Glutamatergic neuron (in vitro differentiated cells): ENCODE measurements at regions not wholly inside any gene's neighbourhood (a gene's known extent, or its start where the extent isn't known, plus 50 kb on each side); places are given as distances from the start of the nearest gene placed in this dataset.

Source experiments
- DNase-seq: peaks from one replicate; pipeline ENCODE4 v3.0.0; 2022
- H3K27ac Mint-ChIP-seq: one replicate; pipeline ENCODE4 v1.8.0; 2020; ENCODE audit warnings: mild to moderate bottlenecking, mixed read lengths, inconsistent platforms; ENCODE audit not compliant: unreplicated experiment
- H3K27me3 Mint-ChIP-seq: one replicate; pipeline ENCODE4 v1.8.0; 2020; ENCODE audit warnings: mild to moderate bottlenecking, moderate library complexity, mixed read lengths, inconsistent platforms; ENCODE audit not compliant: unreplicated experiment
- H3K36me3 Mint-ChIP-seq: one replicate; pipeline ENCODE4 v1.8.0; 2020; ENCODE audit warnings: mild to moderate bottlenecking, mixed read lengths, inconsistent platforms; ENCODE audit not compliant: unreplicated experiment
- H3K4me1 Mint-ChIP-seq: one replicate; pipeline ENCODE4 v1.8.0; 2020; ENCODE audit warnings: mild to moderate bottlenecking, low read depth, mixed read lengths, inconsistent platforms; ENCODE audit not compliant: unreplicated experiment
- H3K4me3 Mint-ChIP-seq: one replicate; pipeline ENCODE4 v1.8.0; 2020; ENCODE audit warnings: mild to moderate bottlenecking, mixed read lengths, inconsistent platforms; ENCODE audit not compliant: unreplicated experiment
- H3K9me3 Mint-ChIP-seq: one replicate; pipeline ENCODE4 v1.8.0; 2020; ENCODE audit warnings: mild to moderate bottlenecking, moderate library complexity, mixed read lengths, inconsistent platforms; ENCODE audit not compliant: unreplicated experiment
- TF ChIP-seq, protein P1 (sequence below): fragments of 200-600 bp; sonication (generic); IDR thresholded peaks from one replicate; pipeline ENCODE4 v1.5.0; 2021; ENCODE audit not compliant: partially characterized antibody, unreplicated experiment

DNA sequence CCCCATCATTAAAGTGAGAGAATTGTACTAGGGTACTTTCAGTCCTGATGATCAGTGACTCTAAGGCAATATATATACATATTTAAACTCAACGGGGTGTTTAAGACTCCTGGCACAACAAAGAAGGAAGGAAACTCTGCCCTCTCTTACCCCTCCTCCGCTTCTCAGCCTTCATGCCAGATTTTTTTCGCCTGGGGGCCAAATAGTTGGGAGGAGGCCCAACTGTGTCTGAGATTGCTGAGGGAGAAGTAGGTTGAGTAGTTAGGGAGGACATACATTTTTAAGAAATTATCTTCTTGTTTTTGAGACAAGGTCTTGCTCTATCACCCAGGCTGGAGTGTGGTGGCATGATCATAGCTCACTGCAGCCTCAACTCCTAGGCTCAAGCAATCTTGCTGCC is 127.7 kb upstream of the SHB start:
- DNase-seq: no peak
- Mint-ChIP-seq H3K4me1 (peaks cover 21% of the 10 kb centered on the region), H3K9me3 (no peaks in the 10 kb centered on the region), H3K27ac (no peak overlapping the region), H3K4me3 (no peak overlapping the region), H3K27me3 (no peaks in the 10 kb centered on the region), H3K36me3 (peaks cover 10% of the 10 kb centered on the region)
- TF ChIP-seq, protein P1, sequence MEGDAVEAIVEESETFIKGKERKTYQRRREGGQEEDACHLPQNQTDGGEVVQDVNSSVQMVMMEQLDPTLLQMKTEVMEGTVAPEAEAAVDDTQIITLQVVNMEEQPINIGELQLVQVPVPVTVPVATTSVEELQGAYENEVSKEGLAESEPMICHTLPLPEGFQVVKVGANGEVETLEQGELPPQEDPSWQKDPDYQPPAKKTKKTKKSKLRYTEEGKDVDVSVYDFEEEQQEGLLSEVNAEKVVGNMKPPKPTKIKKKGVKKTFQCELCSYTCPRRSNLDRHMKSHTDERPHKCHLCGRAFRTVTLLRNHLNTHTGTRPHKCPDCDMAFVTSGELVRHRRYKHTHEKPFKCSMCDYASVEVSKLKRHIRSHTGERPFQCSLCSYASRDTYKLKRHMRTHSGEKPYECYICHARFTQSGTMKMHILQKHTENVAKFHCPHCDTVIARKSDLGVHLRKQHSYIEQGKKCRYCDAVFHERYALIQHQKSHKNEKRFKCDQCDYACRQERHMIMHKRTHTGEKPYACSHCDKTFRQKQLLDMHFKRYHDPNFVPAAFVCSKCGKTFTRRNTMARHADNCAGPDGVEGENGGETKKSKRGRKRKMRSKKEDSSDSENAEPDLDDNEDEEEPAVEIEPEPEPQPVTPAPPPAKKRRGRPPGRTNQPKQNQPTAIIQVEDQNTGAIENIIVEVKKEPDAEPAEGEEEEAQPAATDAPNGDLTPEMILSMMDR: no peak

DNA sequence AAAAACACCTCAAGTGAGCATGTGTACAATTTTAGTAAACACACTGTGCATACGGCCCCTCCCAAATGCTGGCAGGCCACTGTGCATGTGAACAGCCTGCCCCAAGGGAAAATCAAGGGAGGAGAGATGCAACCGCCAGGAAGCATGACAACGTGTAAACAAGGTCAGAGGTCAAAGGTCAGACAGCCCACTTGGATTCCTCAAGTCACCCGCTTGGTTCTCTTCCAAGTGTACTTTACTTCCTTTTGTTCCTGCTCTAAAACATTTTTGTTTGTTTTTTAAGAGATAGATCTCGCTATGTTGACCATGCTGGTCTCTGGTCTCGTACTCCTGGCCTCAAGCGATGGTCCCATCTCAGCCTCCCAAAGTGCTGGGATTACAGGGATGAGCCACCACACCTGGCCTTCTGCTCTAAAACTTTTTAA is 126.7 kb upstream of the SHB start:
- H3K27ac Mint-ChIP-seq: no peak overlapping the region

DNA sequence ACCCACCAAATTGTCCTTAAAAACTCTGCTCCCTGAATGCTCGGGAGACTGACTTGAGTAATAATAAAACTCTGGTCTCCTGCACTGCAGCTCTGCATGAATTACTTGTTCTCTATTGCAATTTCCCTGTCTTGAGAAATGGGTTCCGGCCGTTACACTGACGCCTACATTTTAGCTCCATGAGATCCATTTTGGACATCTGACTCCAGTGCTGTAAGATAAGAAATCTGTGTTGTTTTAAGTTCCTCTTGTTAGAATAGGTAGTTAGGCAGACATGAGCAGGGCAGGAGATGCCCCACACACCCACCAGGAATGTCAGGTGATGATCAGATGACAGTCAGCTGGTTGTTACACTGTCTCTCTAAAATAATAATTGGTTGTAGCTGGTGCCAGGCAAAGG is 125.8 kb upstream of the SHB start:
- TF ChIP-seq, protein P1: no peak
- H3K9me3 Mint-ChIP-seq: no peaks in the 10 kb centered on the region
- no peaks in the 10 kb centered on the region for H3K27me3 Mint-ChIP-seq
- H3K36me3 Mint-ChIP-seq: peaks cover 5% of the 10 kb centered on the region
- peaks cover 15% of the 10 kb centered on the region for H3K4me1 Mint-ChIP-seq
- H3K27ac Mint-ChIP-seq: no peak overlapping the region
- no peak for DNase-seq
- H3K4me3 Mint-ChIP-seq: no peak overlapping the region

More for the DNA sequence above, 126.7 kb upstream of the SHB start:
- H3K36me3 Mint-ChIP-seq: peaks cover 5% of the 10 kb centered on the region
- DNase-seq: no peak
- no peak overlapping the region for H3K4me3 Mint-ChIP-seq
- TF ChIP-seq, protein P1: no peak
- no peaks in the 10 kb centered on the region for H3K27me3 Mint-ChIP-seq
- H3K4me1 Mint-ChIP-seq: peaks cover 20% of the 10 kb centered on the region
- no peaks in the 10 kb centered on the region for H3K9me3 Mint-ChIP-seq

DNA sequence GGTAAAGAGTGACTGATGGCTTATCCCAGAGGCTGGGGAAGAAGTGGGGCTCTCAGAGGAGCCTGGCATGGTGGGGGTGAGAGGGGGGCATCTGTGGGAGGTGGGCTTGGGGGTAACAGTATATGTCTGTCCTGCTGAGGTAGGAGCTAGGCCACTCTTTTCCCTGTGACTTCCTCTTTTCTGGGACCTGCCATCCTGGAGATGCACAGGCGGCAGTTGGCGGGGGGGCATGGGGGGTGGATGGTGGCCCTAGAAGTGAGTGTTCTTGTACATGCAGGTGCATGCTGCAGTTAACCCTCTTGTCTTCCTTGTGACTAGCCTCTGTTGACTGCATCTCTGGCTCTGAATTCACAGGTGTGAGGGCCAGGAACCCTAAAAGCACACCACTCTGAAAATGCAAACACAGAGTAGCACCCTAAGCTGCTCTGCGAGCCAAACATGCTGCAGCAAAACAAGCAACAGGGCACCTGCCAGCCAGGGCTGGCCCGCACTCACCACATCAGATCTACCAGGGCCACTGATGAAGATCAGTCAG is 123.8 kb upstream of the SHB start:
- no peak for DNase-seq
- no peaks in the 10 kb centered on the region for H3K36me3 Mint-ChIP-seq
- H3K27ac Mint-ChIP-seq: no peak overlapping the region
- peaks cover 17% of the 10 kb centered on the region for H3K4me1 Mint-ChIP-seq
- TF ChIP-seq, protein P1: no peak
- H3K4me3 Mint-ChIP-seq: no peak overlapping the region
- H3K27me3 Mint-ChIP-seq: no peaks in the 10 kb centered on the region
- no peaks in the 10 kb centered on the region for H3K9me3 Mint-ChIP-seq

DNA sequence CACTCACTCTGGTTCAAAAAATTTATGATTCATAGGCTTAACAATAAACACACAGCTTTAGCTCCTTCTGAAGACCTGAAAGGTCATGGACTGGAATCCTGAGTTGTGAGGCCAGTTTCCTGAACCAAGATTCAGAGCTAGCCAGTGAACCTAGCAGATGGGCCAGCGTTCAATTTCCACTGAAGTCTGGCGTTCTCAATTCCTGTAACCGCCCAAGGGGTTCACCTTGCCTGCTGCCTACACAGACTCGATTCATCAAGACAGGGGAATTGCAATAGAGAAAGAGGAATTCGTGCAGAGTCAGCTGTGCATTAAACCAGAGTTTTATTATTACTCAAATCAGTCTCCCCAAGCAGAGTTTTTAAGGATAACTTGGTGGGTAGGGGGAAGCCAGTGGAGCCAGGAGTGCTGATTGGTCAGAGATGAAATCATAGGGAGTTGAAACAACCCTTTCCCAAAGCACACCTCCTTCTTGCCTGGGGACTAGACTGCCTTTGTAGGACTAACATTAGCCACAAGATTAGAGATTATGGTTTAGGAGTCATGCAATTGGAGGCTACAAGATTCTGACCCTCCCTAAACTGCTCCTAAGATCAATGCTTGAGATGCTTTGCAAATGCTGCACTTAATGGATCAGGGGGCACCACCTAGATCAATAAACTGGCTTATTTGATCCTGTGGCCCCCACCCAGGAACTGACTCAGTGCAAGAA is 117.5 kb upstream of the SHB start:
- DNase-seq: no peak
- Mint-ChIP-seq H3K4me3 (no peak overlapping the region), H3K27ac (peak overlapping the region; percentile 57), H3K36me3 (no peaks in the 10 kb centered on the region), H3K27me3 (peaks cover 5% of the 10 kb centered on the region), H3K4me1 (peaks cover 20% of the 10 kb centered on the region), H3K9me3 (peaks cover 4% of the 10 kb centered on the region)
- TF ChIP-seq, protein P1: no peak
